ENCODE measurements at regions not wholly inside any gene's neighbourhood (a gene's known extent, or its start where the extent isn't known, plus 50 kb on each side); places are given as distances from the start of the nearest gene placed in this dataset.

GRCh38 chr15:70301396-70301795 is 203.7 kb upstream of the TLE3 start:
- DNase-seq (ENCODE audit: low spot score) = no peak

GRCh38 chr15:70299931-70300869 is 202.5 kb upstream of the TLE3 start:
- no peak for DNase-seq (ENCODE audit: low spot score)

- no peak for DNase-seq (ENCODE audit: low spot score)
Measured at GRCh38 chr15:70297465-70298058, 199.8 kb upstream of the TLE3 start.

- DNase-seq (ENCODE audit: low spot score) = no peak
Measured at GRCh38 chr15:70294731-70295305, 197.1 kb upstream of the TLE3 start.

- no peak for DNase-seq (ENCODE audit: low spot score)
Measured at GRCh38 chr15:70293591-70294470, 196.1 kb upstream of the TLE3 start.

GRCh38 chr15:70293138-70293537 is 195.4 kb upstream of the TLE3 start:
- DNase-seq (ENCODE audit: low spot score) = no peak

GRCh38 chr15:70292076-70292760 is 194.5 kb upstream of the TLE3 start:
- DNase-seq (ENCODE audit: low spot score) = no peak

- no peak for DNase-seq (ENCODE audit: low spot score)
Measured at GRCh38 chr15:70291305-70292075, 193.8 kb upstream of the TLE3 start.

- no peak for DNase-seq (ENCODE audit: low spot score)
Measured at GRCh38 chr15:70290708-70291107, 193.0 kb upstream of the TLE3 start.

GRCh38 chr15:70289191-70289955 is 191.7 kb upstream of the TLE3 start:
- no peak for DNase-seq (ENCODE audit: low spot score)

GRCh38 chr15:70286113-70286806 is 188.5 kb upstream of the TLE3 start:
- no peak for DNase-seq (ENCODE audit: low spot score)

GRCh38 chr15:70284438-70285214 is 186.9 kb upstream of the TLE3 start:
- DNase-seq (ENCODE audit: low spot score) = no peak

- no peak for DNase-seq (ENCODE audit: low spot score)
Measured at GRCh38 chr15:70283511-70283910, 185.8 kb upstream of the TLE3 start.

- DNase-seq (ENCODE audit: low spot score) = no peak
Measured at GRCh38 chr15:70281811-70282307, 184.1 kb upstream of the TLE3 start.

- no peak for DNase-seq (ENCODE audit: low spot score)
Measured at GRCh38 chr15:70281261-70281810, 183.6 kb upstream of the TLE3 start.

GRCh38 chr15:70280781-70281180 is 183.1 kb upstream of the TLE3 start:
- DNase-seq (ENCODE audit: low spot score) = no peak

- no peak for DNase-seq (ENCODE audit: low spot score)
Measured at GRCh38 chr15:70279096-70279495, 181.4 kb upstream of the TLE3 start.

- DNase-seq (ENCODE audit: low spot score) = no peak
Measured at GRCh38 chr15:70278644-70279043, 180.9 kb upstream of the TLE3 start.

All from NAMALWA (cell line).